IMR-90 (cell line): ENCODE measurements at regions not wholly inside any gene's neighbourhood (a gene's known extent, or its start where the extent isn't known, plus 50 kb on each side); places are given as distances from the start of the nearest gene placed in this dataset.

ENCODE experiments used
- ATAC-seq: fragments of 200-7000 bp; cut with Tn5 transposase; 2 replicates; pipeline ENCODE4 v1.9.1; 2020; ENCODE audit warnings: low read depth, mild to moderate bottlenecking, moderate library complexity
- BruUV-seq: library from RNA; stranded (reverse); fragments of 400-500 nt; replicated peaks from 2 replicates; lab custom pipeline; 2021; lab: Mats Ljungman, UMichigan
- CTCF ChIA-PET: fragments of 300-600 bp; formaldehyde crosslinking; extraction: SDS; loops from one replicate; lab custom pipeline; 2021; ENCODE audit warnings: antibody characterized with exemption; lab: Yijun Ruan, JAX
- POLR2A ChIA-PET: fragments of 300-600 bp; sonication (Branson Sonifier 250); formaldehyde crosslinking; loops from one replicate; lab custom pipeline; 2022; ENCODE audit warnings: antibody characterized with exemption; ENCODE audit not compliant: unreplicated experiment; lab: Charles Lee
- DNase-seq: peaks from one replicate; pipeline ENCODE4 v3.0.0; 2013
- H2AFZ ChIP-seq: replicated peaks from 2 replicates; pipeline ENCODE3; 2013; ENCODE audit warnings: low read length, mild to moderate bottlenecking; ENCODE audit not compliant: poor library complexity
- H2AK5ac ChIP-seq: 2 replicates; pipeline ENCODE4 v1.6.1; 2013; ENCODE audit warnings: low read depth, low read length, inconsistent platforms
- H2AK9ac ChIP-seq: replicated peaks from 2 replicates; pipeline ENCODE3; 2013; ENCODE audit warnings: mild to moderate bottlenecking, low read depth, low read length, moderate library complexity; ENCODE audit not compliant: poor library complexity
- H2BK120ac ChIP-seq: 2 replicates; pipeline ENCODE4 v1.6.1; 2013; ENCODE audit warnings: low read depth, low read length, inconsistent platforms
- H2BK15ac ChIP-seq: 3 replicates; pipeline ENCODE4 v1.6.1; 2013; ENCODE audit warnings: low read depth, low read length, inconsistent platforms
- H2BK20ac ChIP-seq: 2 replicates; pipeline ENCODE4 v1.6.1; 2013; ENCODE audit warnings: low read depth, mild to moderate bottlenecking, inconsistent platforms, low read length, moderate library complexity
- H2BK5ac ChIP-seq: 2 replicates; pipeline ENCODE4 v1.6.1; 2013; ENCODE audit warnings: mild to moderate bottlenecking, low read depth, low read length, inconsistent platforms; ENCODE audit not compliant: poor library complexity, severe bottlenecking
- H3K14ac ChIP-seq: replicated peaks from 2 replicates; pipeline ENCODE4 v1.6.1; 2013; ENCODE audit warnings: low read depth, low read length, inconsistent platforms
- H3K18ac ChIP-seq: 2 replicates; pipeline ENCODE4 v1.6.1; 2013; ENCODE audit warnings: low read depth, low read length, control low read depth
- H3K23ac ChIP-seq: 2 replicates; pipeline ENCODE4 v1.6.1; 2013; ENCODE audit warnings: low read depth, low read length, inconsistent platforms
- H3K27ac ChIP-seq: 2 replicates; pipeline ENCODE4 v1.5.1; 2013; ENCODE audit warnings: mild to moderate bottlenecking, control low read depth, low read length; ENCODE audit not compliant: insufficient read depth
- H3K27me3 ChIP-seq: 2 replicates; pipeline ENCODE4 v1.6.1; 2013; ENCODE audit warnings: low read length; ENCODE audit not compliant: control insufficient read depth, insufficient read depth
- H3K36me3 ChIP-seq: 2 replicates; pipeline ENCODE4 v1.6.1; 2013; ENCODE audit warnings: low read length, mixed read lengths; ENCODE audit not compliant: control insufficient read depth, insufficient read depth
- H3K4ac ChIP-seq: 2 replicates; pipeline ENCODE4 v1.6.1; 2013; ENCODE audit warnings: low read depth, low read length, inconsistent platforms
- H3K4me1 ChIP-seq: 2 replicates; pipeline ENCODE4 v1.6.1; 2013; ENCODE audit warnings: low read length, mixed read lengths; ENCODE audit not compliant: control insufficient read depth, insufficient read depth
- H3K4me2 ChIP-seq: 2 replicates; pipeline ENCODE4 v1.6.1; 2013; ENCODE audit warnings: low read depth, mild to moderate bottlenecking, control low read depth, low read length, moderate library complexity
- H3K4me3 ChIP-seq: 2 replicates; pipeline ENCODE4 v1.5.1; 2013; ENCODE audit warnings: low read depth, mild to moderate bottlenecking, control low read depth, low read length, moderate library complexity; ENCODE audit not compliant: insufficient read depth
- H3K56ac ChIP-seq: 2 replicates; pipeline ENCODE4 v1.6.1; 2013; ENCODE audit warnings: low read length, inconsistent platforms; ENCODE audit not compliant: insufficient read depth; ENCODE audit errors: extremely low read depth
- H3K79me1 ChIP-seq, 2 experiments: 2 replicates each; pipeline ENCODE4 v1.6.1; 2013; ENCODE audit warnings: low read length in 2 of 2, inconsistent platforms in 1 of 2, low read depth in 1 of 2
- H3K9ac ChIP-seq: 2 replicates; pipeline ENCODE4 v1.6.1; 2013; ENCODE audit warnings: low read depth, low read length, control low read depth
- H3K9me1 ChIP-seq: 2 replicates; pipeline ENCODE4 v1.6.1; 2013; ENCODE audit warnings: low read length, inconsistent platforms; ENCODE audit not compliant: insufficient read depth
- H3K9me3 ChIP-seq: 2 replicates; pipeline ENCODE4 v1.6.1; 2013; ENCODE audit warnings: low read length; ENCODE audit not compliant: control insufficient read depth, insufficient read depth
- H4K20me1 ChIP-seq: 2 replicates; pipeline ENCODE4 v1.6.1; 2013; ENCODE audit warnings: low read length, inconsistent platforms; ENCODE audit not compliant: insufficient read depth
- H4K5ac ChIP-seq: 2 replicates; pipeline ENCODE4 v1.6.1; 2013; ENCODE audit warnings: mild to moderate bottlenecking, low read depth, low read length, control low read depth
- H4K8ac ChIP-seq, 2 experiments: 2 replicates each; pipeline ENCODE4 v1.6.1; 2013; ENCODE audit warnings: low read depth in 2 of 2, low read length in 2 of 2, control low read depth in 1 of 2, inconsistent platforms in 1 of 2
- H4K91ac ChIP-seq: 2 replicates; pipeline ENCODE4 v1.6.1; 2013; ENCODE audit warnings: low read depth, low read length, inconsistent platforms; ENCODE audit not compliant: insufficient read depth
- BHLHE40 ChIP-seq: fragments of 150-350 bp; IDR thresholded peaks from 2 replicates; pipeline ENCODE4 v1.6.1; 2016; ENCODE audit warnings: mild to moderate bottlenecking, low read depth, low read length
- CEBPB ChIP-seq: IDR thresholded peaks from 2 replicates; pipeline ENCODE4 v1.6.1; 2012; ENCODE audit warnings: low read depth, low read length, improper control_type of control experiment
- CHD1 ChIP-seq: IDR thresholded peaks from 2 replicates; pipeline ENCODE4 v1.6.1; 2012; ENCODE audit warnings: low read depth, low read length, improper control_type of control experiment
- CTCF ChIP-seq: conservative IDR thresholded peaks from 2 replicates; pipeline ENCODE4 v1.5.1; 2012; ENCODE audit warnings: mild to moderate bottlenecking, low read depth, low read length, improper control_type of control experiment
- ELK1 ChIP-seq: fragments of 150-350 bp; IDR thresholded peaks from 2 replicates; pipeline ENCODE4 v1.6.1; 2016; ENCODE audit warnings: low read depth, mild to moderate bottlenecking, low read length, moderate library complexity, borderline replicate concordance
- FOS ChIP-seq: fragments of 150-350 bp; IDR thresholded peaks from 2 replicates; pipeline ENCODE4 v1.6.1; 2016; ENCODE audit warnings: low read depth, low read length
- MAFK ChIP-seq: IDR thresholded peaks from 2 replicates; pipeline ENCODE4 v1.6.1; 2012; ENCODE audit warnings: low read depth, low read length, improper control_type of control experiment
- MAZ ChIP-seq: IDR thresholded peaks from 2 replicates; pipeline ENCODE4 v1.6.1; 2012; ENCODE audit warnings: low read depth, mild to moderate bottlenecking, low read length, improper control_type of control experiment, moderate library complexity, borderline replicate concordance
- MXI1 ChIP-seq: IDR thresholded peaks from 2 replicates; pipeline ENCODE4 v1.6.1; 2012; ENCODE audit warnings: low read depth, mild to moderate bottlenecking, low read length, moderate library complexity, borderline replicate concordance
- NFE2L2 ChIP-seq: fragments of 150-350 bp; IDR thresholded peaks from 2 replicates; pipeline ENCODE4 v1.6.1; 2016; ENCODE audit warnings: low read depth, mild to moderate bottlenecking, low read length
- POLR2A ChIP-seq: IDR thresholded peaks from 2 replicates; pipeline ENCODE4 v1.6.1; 2012; ENCODE audit warnings: mild to moderate bottlenecking, low read depth, low read length
- RAD21 ChIP-seq: IDR thresholded peaks from 2 replicates; pipeline ENCODE4 v1.6.1; 2012; ENCODE audit warnings: low read length, improper control_type of control experiment
- RCOR1 ChIP-seq: IDR thresholded peaks from 2 replicates; pipeline ENCODE4 v1.6.1; 2012; ENCODE audit warnings: mild to moderate bottlenecking, low read length, improper control_type of control experiment; ENCODE audit not compliant: insufficient replicate concordance
- RFX5 ChIP-seq: IDR thresholded peaks from 2 replicates; pipeline ENCODE4 v1.8.0; 2012; ENCODE audit warnings: low read depth, mild to moderate bottlenecking, low read length, moderate library complexity
- SMC3 ChIP-seq: fragments of 150-350 bp; IDR thresholded peaks from 2 replicates; pipeline ENCODE4 v1.6.1; 2016; ENCODE audit warnings: low read depth, mild to moderate bottlenecking, antibody characterized with exemption, low read length, moderate library complexity
- USF2 ChIP-seq: fragments of 150-350 bp; IDR thresholded peaks from 2 replicates; pipeline ENCODE4 v1.6.1; 2017; ENCODE audit warnings: mild to moderate bottlenecking, antibody characterized with exemption, low read length, low read depth
- WGBS, 2 experiments: methylation state at CpG; one replicate each; pipeline versions ENCODE4 v1.1.5 to v1.1.7; 2013; ENCODE audit warnings: missing lambda C conversion rate in 2 of 2; ENCODE audit not compliant: insufficient read length in 1 of 2; ENCODE audit errors: extremely low coverage in 2 of 2; 5-methylcytosine and 5-hydroxymethylcytosine counted together
- dilution Hi-C: fragments of 300-500 bp; cut with HindIII; formaldehyde crosslinking; loops from one replicate; pipeline ENCODE4 v1.14.3; 2018; ENCODE audit warnings: low sequenced_read_pairs; ENCODE audit not compliant: unreplicated experiment
- in situ Hi-C: fragments of 300-500 bp; cut with MboI; formaldehyde crosslinking; loops from 3 replicates; pipeline ENCODE4 v1.14.3; 2019; ENCODE audit warnings: low sequenced_read_pairs, inconsistent platforms, mixed read lengths
- intact Hi-C: fragments of 100-400 bp; cut with micrococcal nuclease; formaldehyde crosslinking; loops from 2 replicates; pipeline ENCODE4 v1.10.0; 2022

DNA sequence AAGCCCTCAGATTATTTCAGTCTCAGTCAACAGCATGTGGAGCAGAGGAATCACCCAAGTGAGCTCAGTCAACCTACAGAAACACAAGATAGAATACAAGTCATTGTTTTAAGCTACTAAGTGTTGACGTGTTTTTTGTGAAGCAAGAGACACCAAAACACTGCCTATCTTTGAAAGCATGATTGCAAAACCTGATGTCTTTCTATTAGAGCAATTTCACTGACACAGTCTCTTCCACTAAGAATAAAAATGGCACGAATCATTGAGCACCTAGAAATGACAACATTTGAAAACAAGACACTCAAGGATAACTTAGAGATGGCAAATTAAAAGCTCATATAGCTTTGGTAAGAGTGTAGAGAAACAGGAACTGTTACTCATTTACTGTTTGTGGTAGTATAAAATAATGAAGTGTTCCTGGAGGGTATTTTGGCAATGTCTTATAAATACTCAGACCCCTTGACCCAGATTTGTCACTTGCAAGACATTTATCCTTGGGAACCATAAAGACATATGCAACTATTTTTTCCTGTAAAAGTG is 407.1 kb upstream of the XYLT1 start:
- Histone ChIP-seq H3K27ac (no peak overlapping the region), H2BK120ac (no peak overlapping the region), H3K4me2 (no peak overlapping the region), H4K20me1 (no peaks in the 10 kb centered on the region), H2AK5ac (no peak overlapping the region), H3K4me1 (no peaks in the 10 kb centered on the region), H3K14ac (no peak overlapping the region), H4K91ac (no peak overlapping the region), H2BK15ac (no peak overlapping the region), H4K5ac (no peak overlapping the region), H3K9me3 (no peaks in the 10 kb centered on the region; the same call in 1 of the 2 replicates), H3K9me1 (no peaks in the 10 kb centered on the region), H3K36me3 (no peaks in the 10 kb centered on the region), H3K79me1 (no peaks in the 10 kb centered on the region), H3K18ac (no peak overlapping the region), H3K23ac (no peak overlapping the region), H3K27me3 (no peaks in the 10 kb centered on the region), H3K4ac (no peak overlapping the region), H2BK20ac (no peak overlapping the region), H4K8ac (no peak overlapping the region), H3K56ac (no peak overlapping the region), H3K4me3 (no peak overlapping the region), H2AK9ac (no peak overlapping the region), H2BK5ac (no peak overlapping the region), H3K9ac (no peak overlapping the region), H2AFZ (no peak overlapping the region)
- in situ Hi-C loops (no loop called here), dilution Hi-C loops (no loop called here), intact Hi-C loops (loop anchor here (1.0 kb wide), 1 partner anchor 34 kb away; no protein-coding TSS in a partner anchor)
- no peak for ATAC-seq
- POLR2A ChIA-PET, result no interaction called here
- CTCF ChIA-PET, result interaction anchor here (0.6 kb wide), 1 partner anchor 24 kb away, joined by 3 read pairs; no protein-coding TSS in a partner anchor
- DNase-seq, result no peak
- BruUV-seq, result no TSS peak
- WGBS, 2 experiments, result no CpG with 5 or more reads among the region's 2 CpGs
- no peak for TF ChIP-seq CHD1
- TF ChIP-seq POLR2A, result no peak
- no peak for TF ChIP-seq RCOR1
- TF ChIP-seq RFX5, result no peak
- no peak for TF ChIP-seq NFE2L2
- TF ChIP-seq MXI1, result no peak
- TF ChIP-seq RAD21, result no peak
- TF ChIP-seq MAZ, result no peak
- TF ChIP-seq BHLHE40, result no peak
- TF ChIP-seq CEBPB, result no peak
- no peak for TF ChIP-seq USF2
- TF ChIP-seq ELK1, result no peak
- TF ChIP-seq CTCF, result no peak
- no peak for TF ChIP-seq MAFK
- no peak for TF ChIP-seq FOS
- no peak for TF ChIP-seq SMC3
